ENCODE measurements at regions not wholly inside any gene's neighbourhood (a gene's known extent, or its start where the extent isn't known, plus 50 kb on each side); places are given as distances from the start of the nearest gene placed in this dataset.

- no peak for TF ChIP-seq CTCF (IDR thresholded peaks at IDR 0.05)
- no peak for TF ChIP-seq POLR2A (IDR thresholded peaks at IDR 0.05)
Observed at GRCh38 chr3:64329037-64329436, 103.8 kb upstream of the PRICKLE2 start.
